ENCODE measurements at regions not wholly inside any gene's neighbourhood (a gene's known extent, or its start where the extent isn't known, plus 50 kb on each side); places are given as distances from the start of the nearest gene placed in this dataset.

DNA sequence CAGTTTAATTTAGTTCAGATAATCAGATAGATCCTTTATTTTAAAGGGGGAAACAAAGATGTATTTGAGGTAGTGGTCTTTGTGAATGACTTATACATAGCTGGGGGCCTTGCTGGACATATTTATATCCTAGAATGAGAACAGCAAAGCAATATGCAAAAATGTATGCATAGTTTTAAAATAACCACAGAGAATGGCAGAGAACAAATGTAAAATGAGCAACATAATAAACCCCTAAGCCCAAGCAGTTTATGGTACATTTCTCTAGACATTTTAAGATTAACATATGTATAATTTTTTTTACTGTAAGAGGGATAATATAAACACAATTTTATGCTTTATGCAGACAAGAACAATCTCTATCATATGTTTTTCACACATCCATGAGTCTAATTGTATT, 434.2 kb upstream of the SMIM31 start:
- TF ChIP-seq EZH2 (IDR thresholded peaks at IDR 0.05): no peak
- no peak for TF ChIP-seq CTCF (IDR thresholded peaks at IDR 0.05)
- TF ChIP-seq EZH2phosphoT487 (IDR thresholded peaks at IDR 0.05): no peak
